Subcutaneous abdominal adipose tissue (tissue), 5 donors: ENCODE measurements at regions not wholly inside any gene's neighbourhood (a gene's known extent, or its start where the extent isn't known, plus 50 kb on each side); places are given as distances from the start of the nearest gene placed in this dataset.

Source experiments
- H3K27ac ChIP-seq: one replicate; pipeline ENCODE4 v1.7.0; 2013; ENCODE audit warnings: low read depth, mild to moderate bottlenecking, inconsistent platforms, low read length, moderate library complexity
- H3K27me3 ChIP-seq, 5 donors: one replicate each; pipeline ENCODE4 v1.7.0; 2013; ENCODE audit warnings: low read length in 5 of 5, inconsistent platforms in 1 of 5; ENCODE audit not compliant: control insufficient read depth in 5 of 5, insufficient read depth in 4 of 5
- H3K36me3 ChIP-seq, 5 donors: one replicate each; pipeline ENCODE4 v1.7.0; 2013; ENCODE audit warnings: low read length in 5 of 5; ENCODE audit not compliant: control insufficient read depth in 5 of 5, insufficient read depth in 5 of 5
- H3K4me1 ChIP-seq, 5 donors: one replicate each; pipeline ENCODE4 v1.7.0; 2013; ENCODE audit warnings: low read length in 5 of 5, mild to moderate bottlenecking in 3 of 5, moderate library complexity in 1 of 5; ENCODE audit not compliant: control insufficient read depth in 5 of 5, insufficient read depth in 5 of 5
- H3K4me3 ChIP-seq, 5 donors: one replicate each; pipeline ENCODE4 v1.7.0; 2013; ENCODE audit warnings: low read length in 5 of 5, low read depth in 1 of 5
- H3K9ac ChIP-seq, 5 donors: one replicate each; pipeline ENCODE4 v1.7.0; 2013; ENCODE audit warnings: low read length in 5 of 5, mild to moderate bottlenecking in 4 of 5, moderate library complexity in 3 of 5
- H3K9me3 ChIP-seq, 5 donors: one replicate each; pipeline ENCODE4 v1.7.0; 2013; ENCODE audit warnings: low read length in 5 of 5; ENCODE audit not compliant: control insufficient read depth in 5 of 5
- donor health status: healthy.
- donor health status: healthy.
- donor health status: healthy.
- donor health status: healthy.
- donor health status: healthy.

- no peak overlapping the region for H3K27ac ChIP-seq
- no peak overlapping the region for H3K4me3 ChIP-seq
- H3K9ac ChIP-seq, result no peak overlapping the region
- no peaks in the 10 kb centered on the region for H3K27me3 ChIP-seq
- H3K36me3 ChIP-seq, result no peaks in the 10 kb centered on the region
- no peaks in the 10 kb centered on the region for H3K9me3 ChIP-seq
- H3K4me1 ChIP-seq, result peaks cover 0 to 35% (median 6%) of the 10 kb centered on the region in 5 donors
Observed at GRCh38 chr10:62618576-62619412, 185.7 kb upstream of the ADO start.

GRCh38 chr10:62619413-62619738, 185.1 kb upstream of the ADO start:
- Histone ChIP-seq H3K9me3 (no peaks in the 10 kb centered on the region), H3K9ac (no peak overlapping the region), H3K27me3 (no peaks in the 10 kb centered on the region), H3K4me3 (no peak overlapping the region), H3K4me1 (peaks cover 0 to 35% (median 6%) of the 10 kb centered on the region in 5 donors), H3K36me3 (no peaks in the 10 kb centered on the region), H3K27ac (no peak overlapping the region)

GRCh38 chr10:62620491-62620890, 184.0 kb upstream of the ADO start:
- Histone ChIP-seq H3K27ac (no peak overlapping the region), H3K9me3 (no peaks in the 10 kb centered on the region), H3K4me3 (no peak overlapping the region), H3K36me3 (no peaks in the 10 kb centered on the region), H3K4me1 (peaks cover 0 to 35% (median 6%) of the 10 kb centered on the region in 5 donors), H3K9ac (no peak overlapping the region), H3K27me3 (no peaks in the 10 kb centered on the region)

GRCh38 chr10:62623223-62623622, 181.3 kb upstream of the ADO start:
- H3K27ac ChIP-seq, result no peak overlapping the region
- H3K9ac ChIP-seq, result no peak overlapping the region

GRCh38 chr10:62625484-62625883, 179.0 kb upstream of the ADO start:
- Histone ChIP-seq H3K4me3 (no peak overlapping the region), H3K36me3 (no peaks in the 10 kb centered on the region), H3K27ac (no peak overlapping the region), H3K27me3 (no peaks in the 10 kb centered on the region), H3K4me1 (peaks cover 0 to 12% (median 5%) of the 10 kb centered on the region in 5 donors), H3K9ac (no peak overlapping the region), H3K9me3 (no peaks in the 10 kb centered on the region)

More at GRCh38 chr10:62623223-62623622, 181.3 kb upstream of the ADO start:
- H3K9me3 ChIP-seq, result no peaks in the 10 kb centered on the region
- H3K36me3 ChIP-seq, result no peaks in the 10 kb centered on the region
- peaks cover 0 to 26% (median 8%) of the 10 kb centered on the region in 5 donors for H3K4me1 ChIP-seq
- no peaks in the 10 kb centered on the region for H3K27me3 ChIP-seq
- H3K4me3 ChIP-seq, result no peak overlapping the region

GRCh38 chr10:62626079-62626478, 178.4 kb upstream of the ADO start:
- Histone ChIP-seq H3K4me3 (no peak overlapping the region), H3K9me3 (no peaks in the 10 kb centered on the region), H3K4me1 (peaks cover 0 to 11% (median 5%) of the 10 kb centered on the region in 5 donors), H3K27me3 (no peaks in the 10 kb centered on the region), H3K27ac (no peak overlapping the region), H3K9ac (no peak overlapping the region), H3K36me3 (no peaks in the 10 kb centered on the region)

- H3K36me3 ChIP-seq, result no peaks in the 10 kb centered on the region
- H3K9me3 ChIP-seq, result no peaks in the 10 kb centered on the region
- H3K4me1 ChIP-seq, result peaks cover 0 to 5% (median 4%) of the 10 kb centered on the region in 5 donors
- no peak overlapping the region for H3K9ac ChIP-seq
- no peak overlapping the region for H3K4me3 ChIP-seq
- H3K27ac ChIP-seq, result no peak overlapping the region
- no peaks in the 10 kb centered on the region for H3K27me3 ChIP-seq
Observed at GRCh38 chr10:62626817-62627216, 177.7 kb upstream of the ADO start.

GRCh38 chr10:62627983-62628382, 176.5 kb upstream of the ADO start:
- Histone ChIP-seq H3K27ac (no peak overlapping the region), H3K4me1 (peaks cover 0 to 10% (median 5%) of the 10 kb centered on the region in 5 donors), H3K4me3 (no peak overlapping the region), H3K9me3 (no peaks in the 10 kb centered on the region), H3K9ac (no peak overlapping the region), H3K27me3 (no peaks in the 10 kb centered on the region), H3K36me3 (no peaks in the 10 kb centered on the region)

- no peak overlapping the region for H3K4me3 ChIP-seq
- no peak overlapping the region for H3K27ac ChIP-seq
- H3K27me3 ChIP-seq, result no peaks in the 10 kb centered on the region
- H3K36me3 ChIP-seq, result no peaks in the 10 kb centered on the region
- no peaks in the 10 kb centered on the region for H3K9me3 ChIP-seq
- no peak overlapping the region for H3K9ac ChIP-seq
- H3K4me1 ChIP-seq, result peaks cover 0 to 11% (median 5%) of the 10 kb centered on the region in 5 donors
Observed at GRCh38 chr10:62631241-62631640, 173.3 kb upstream of the ADO start.

- no peaks in the 10 kb centered on the region for H3K9me3 ChIP-seq
- no peak overlapping the region for H3K27ac ChIP-seq
- peaks cover 0 to 13% (median 4%) of the 10 kb centered on the region in 5 donors for H3K4me1 ChIP-seq
- H3K27me3 ChIP-seq, result no peaks in the 10 kb centered on the region
- H3K9ac ChIP-seq, result no peak overlapping the region
- no peaks in the 10 kb centered on the region for H3K36me3 ChIP-seq
- no peak overlapping the region for H3K4me3 ChIP-seq
Observed at GRCh38 chr10:62632071-62632809, 172.3 kb upstream of the ADO start.
